Loucy (cell line): ENCODE measurements at regions not wholly inside any gene's neighbourhood (a gene's known extent, or its start where the extent isn't known, plus 50 kb on each side); places are given as distances from the start of the nearest gene placed in this dataset.

ENCODE experiments used
- EZH2phosphoT487 ChIP-seq: fragments of 200-600 bp; IDR thresholded peaks from 2 replicates; pipeline ENCODE4 v1.6.1; 2018; ENCODE audit warnings: antibody characterized with exemption, mild to moderate bottlenecking, moderate library complexity, borderline replicate concordance
- TF ChIP-seq, protein P1 (sequence below): fragments of 200-600 bp; sonication (generic); conservative IDR thresholded peaks from 2 replicates; pipeline ENCODE4 v1.5.1; 2014; ENCODE audit warnings: mild to moderate bottlenecking, antibody characterized with exemption, low read length

DNA sequence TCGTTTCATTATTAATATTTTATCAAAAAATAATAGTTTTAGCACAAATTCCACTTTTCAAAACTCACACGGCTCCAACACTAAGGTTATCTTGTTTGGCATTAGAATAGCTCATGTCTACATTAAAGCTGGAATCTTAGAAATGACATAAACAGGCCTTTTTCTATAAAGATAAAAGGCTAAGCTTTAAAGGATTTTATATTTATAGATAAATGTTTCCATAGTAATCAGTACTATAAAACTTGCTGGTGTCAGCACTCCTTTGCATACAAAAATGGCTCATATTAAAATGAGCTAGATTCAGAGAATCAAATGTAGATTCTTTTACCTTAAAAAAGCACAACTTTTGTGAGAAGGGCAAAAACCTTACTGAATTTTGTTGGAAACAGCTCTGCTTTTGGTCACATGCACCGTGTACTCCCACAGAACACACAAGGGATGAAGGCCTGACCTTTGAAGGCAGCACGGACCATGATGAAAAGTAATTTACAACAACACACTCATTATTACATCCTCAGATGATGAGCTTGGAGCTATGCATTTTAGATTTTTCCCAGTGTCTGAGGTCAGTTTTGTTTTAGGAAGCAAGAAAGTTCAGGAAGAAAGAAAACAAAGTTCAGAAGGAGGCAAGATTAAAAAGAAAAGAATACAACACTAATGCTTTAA is 202.8 kb downstream of the BCAT1 start:
- TF ChIP-seq, protein P1, sequence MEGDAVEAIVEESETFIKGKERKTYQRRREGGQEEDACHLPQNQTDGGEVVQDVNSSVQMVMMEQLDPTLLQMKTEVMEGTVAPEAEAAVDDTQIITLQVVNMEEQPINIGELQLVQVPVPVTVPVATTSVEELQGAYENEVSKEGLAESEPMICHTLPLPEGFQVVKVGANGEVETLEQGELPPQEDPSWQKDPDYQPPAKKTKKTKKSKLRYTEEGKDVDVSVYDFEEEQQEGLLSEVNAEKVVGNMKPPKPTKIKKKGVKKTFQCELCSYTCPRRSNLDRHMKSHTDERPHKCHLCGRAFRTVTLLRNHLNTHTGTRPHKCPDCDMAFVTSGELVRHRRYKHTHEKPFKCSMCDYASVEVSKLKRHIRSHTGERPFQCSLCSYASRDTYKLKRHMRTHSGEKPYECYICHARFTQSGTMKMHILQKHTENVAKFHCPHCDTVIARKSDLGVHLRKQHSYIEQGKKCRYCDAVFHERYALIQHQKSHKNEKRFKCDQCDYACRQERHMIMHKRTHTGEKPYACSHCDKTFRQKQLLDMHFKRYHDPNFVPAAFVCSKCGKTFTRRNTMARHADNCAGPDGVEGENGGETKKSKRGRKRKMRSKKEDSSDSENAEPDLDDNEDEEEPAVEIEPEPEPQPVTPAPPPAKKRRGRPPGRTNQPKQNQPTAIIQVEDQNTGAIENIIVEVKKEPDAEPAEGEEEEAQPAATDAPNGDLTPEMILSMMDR: no peak
- TF ChIP-seq EZH2phosphoT487: no peak
